Stimulated activated CD8-positive, alpha-beta memory T cell treated with anti-CD3 and anti-CD28 coated beads, Interleukin-2, amount 100 ng/mL, for 1 hour (primary cell): ENCODE measurements at regions not wholly inside any gene's neighbourhood (a gene's known extent, or its start where the extent isn't known, plus 50 kb on each side); places are given as distances from the start of the nearest gene placed in this dataset.

ENCODE experiments used
- DNase-seq, 2 donors: peaks; one replicate each; pipeline ENCODE4 v3.0.0-alpha.2; 2020; ENCODE audit warnings: low read depth in 2 of 2

- DNase-seq: no peak
These were observed 779.0 kb downstream of the SQOR start for GRCh38 chr15:46413799-46414198.

- DNase-seq: no peak
These were observed 781.7 kb downstream of the SQOR start for GRCh38 chr15:46416544-46416943.

- DNase-seq: no peak
These were observed 786.2 kb downstream of the SQOR start for GRCh38 chr15:46420990-46421389.

- no peak for DNase-seq
These were observed 806.6 kb downstream of the SQOR start for GRCh38 chr15:46441294-46442062.

- DNase-seq: no peak
These were observed 807.4 kb downstream of the SQOR start for GRCh38 chr15:46442184-46442583.

- DNase-seq: no peak
These were observed 808.2 kb downstream of the SQOR start for GRCh38 chr15:46442901-46443590.

GRCh38 chr15:46450112-46450809 is 815.4 kb downstream of the SQOR start:
- no peak for DNase-seq

GRCh38 chr15:46450810-46451182 is 816.0 kb downstream of the SQOR start:
- no peak for DNase-seq

GRCh38 chr15:46452297-46452820 is 817.5 kb downstream of the SQOR start:
- DNase-seq: no peak

GRCh38 chr15:46456456-46456855 is 821.6 kb downstream of the SQOR start:
- no peak for DNase-seq

GRCh38 chr15:46460431-46461094 is 825.7 kb downstream of the SQOR start:
- no peak for DNase-seq

GRCh38 chr15:46461416-46461815 is 826.6 kb downstream of the SQOR start:
- DNase-seq: no peak

GRCh38 chr15:46467041-46467440 is 832.2 kb downstream of the SQOR start:
- DNase-seq: no peak

GRCh38 chr15:46471096-46471495 is 836.3 kb downstream of the SQOR start:
- no peak for DNase-seq

GRCh38 chr15:46489276-46489675 is 854.4 kb downstream of the SQOR start:
- DNase-seq: no peak

GRCh38 chr15:46496491-46497115 is 861.8 kb downstream of the SQOR start:
- no peak for DNase-seq

- DNase-seq: no peak
These were observed 867.8 kb downstream of the SQOR start for GRCh38 chr15:46502667-46503066.

GRCh38 chr15:46518381-46518780 is 883.6 kb downstream of the SQOR start:
- no peak for DNase-seq

- no peak for DNase-seq
These were observed 888.9 kb downstream of the SQOR start for GRCh38 chr15:46523701-46524100.

- no peak for DNase-seq
These were observed 891.3 kb downstream of the SQOR start for GRCh38 chr15:46525984-46526725.

GRCh38 chr15:46526726-46527110 is 891.9 kb downstream of the SQOR start:
- DNase-seq: no peak
